ENCODE measurements at regions not wholly inside any gene's neighbourhood (a gene's known extent, or its start where the extent isn't known, plus 50 kb on each side); places are given as distances from the start of the nearest gene placed in this dataset.

GRCh38 chr2:83487451-83487850, 971.6 kb downstream of the SUCLG1 start:
- TF ChIP-seq POLR2AphosphoS5 (IDR thresholded peaks at IDR 0.05): no peak
- no peak for TF ChIP-seq POLR2A (IDR thresholded peaks at IDR 0.05)
- TF ChIP-seq, protein P1, sequence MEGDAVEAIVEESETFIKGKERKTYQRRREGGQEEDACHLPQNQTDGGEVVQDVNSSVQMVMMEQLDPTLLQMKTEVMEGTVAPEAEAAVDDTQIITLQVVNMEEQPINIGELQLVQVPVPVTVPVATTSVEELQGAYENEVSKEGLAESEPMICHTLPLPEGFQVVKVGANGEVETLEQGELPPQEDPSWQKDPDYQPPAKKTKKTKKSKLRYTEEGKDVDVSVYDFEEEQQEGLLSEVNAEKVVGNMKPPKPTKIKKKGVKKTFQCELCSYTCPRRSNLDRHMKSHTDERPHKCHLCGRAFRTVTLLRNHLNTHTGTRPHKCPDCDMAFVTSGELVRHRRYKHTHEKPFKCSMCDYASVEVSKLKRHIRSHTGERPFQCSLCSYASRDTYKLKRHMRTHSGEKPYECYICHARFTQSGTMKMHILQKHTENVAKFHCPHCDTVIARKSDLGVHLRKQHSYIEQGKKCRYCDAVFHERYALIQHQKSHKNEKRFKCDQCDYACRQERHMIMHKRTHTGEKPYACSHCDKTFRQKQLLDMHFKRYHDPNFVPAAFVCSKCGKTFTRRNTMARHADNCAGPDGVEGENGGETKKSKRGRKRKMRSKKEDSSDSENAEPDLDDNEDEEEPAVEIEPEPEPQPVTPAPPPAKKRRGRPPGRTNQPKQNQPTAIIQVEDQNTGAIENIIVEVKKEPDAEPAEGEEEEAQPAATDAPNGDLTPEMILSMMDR (IDR thresholded peaks at IDR 0.05): no peak
- TF ChIP-seq EP300 (IDR thresholded peaks at IDR 0.05): no peak

All from upper lobe of left lung (tissue), 4 donors.